K562 (cell line): ENCODE measurements at regions not wholly inside any gene's neighbourhood (a gene's known extent, or its start where the extent isn't known, plus 50 kb on each side); places are given as distances from the start of the nearest gene placed in this dataset.

ENCODE experiments used
- ZNF143 ChIP-seq: sonication (generic); formaldehyde crosslinking; IDR thresholded peaks from 2 replicates; pipeline ENCODE4 v1.9.0; 2022; ENCODE audit warnings: mild to moderate bottlenecking, missing genetic modification reagents
- TF ChIP-seq, protein P1 (sequence below): fragments of 450-650 bp; IDR thresholded peaks from 2 replicates; pipeline ENCODE4 v1.6.1; 2016; ENCODE audit warnings: mild to moderate bottlenecking, moderate library complexity

DNA sequence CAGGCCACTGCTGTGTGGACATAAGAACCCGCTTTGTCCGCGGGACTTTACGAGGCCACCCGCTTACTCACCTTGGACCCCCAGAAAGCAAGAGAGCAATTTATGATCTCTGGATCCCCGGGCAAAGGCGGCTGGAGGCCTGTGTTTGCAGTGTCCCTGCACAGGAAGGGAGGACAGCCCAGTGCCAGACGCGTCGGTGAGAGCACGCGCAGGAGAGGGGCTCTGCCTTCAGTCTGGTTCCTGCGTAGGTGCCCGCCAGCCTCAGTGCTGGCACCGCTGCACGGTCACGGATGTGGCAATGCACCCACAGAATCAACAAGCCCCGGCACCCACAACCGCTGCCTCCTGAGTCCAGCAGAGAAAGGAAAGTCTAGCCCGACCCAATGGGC, 248.4 kb downstream of the C16orf95 start (continued):
- TF ChIP-seq, protein P1, sequence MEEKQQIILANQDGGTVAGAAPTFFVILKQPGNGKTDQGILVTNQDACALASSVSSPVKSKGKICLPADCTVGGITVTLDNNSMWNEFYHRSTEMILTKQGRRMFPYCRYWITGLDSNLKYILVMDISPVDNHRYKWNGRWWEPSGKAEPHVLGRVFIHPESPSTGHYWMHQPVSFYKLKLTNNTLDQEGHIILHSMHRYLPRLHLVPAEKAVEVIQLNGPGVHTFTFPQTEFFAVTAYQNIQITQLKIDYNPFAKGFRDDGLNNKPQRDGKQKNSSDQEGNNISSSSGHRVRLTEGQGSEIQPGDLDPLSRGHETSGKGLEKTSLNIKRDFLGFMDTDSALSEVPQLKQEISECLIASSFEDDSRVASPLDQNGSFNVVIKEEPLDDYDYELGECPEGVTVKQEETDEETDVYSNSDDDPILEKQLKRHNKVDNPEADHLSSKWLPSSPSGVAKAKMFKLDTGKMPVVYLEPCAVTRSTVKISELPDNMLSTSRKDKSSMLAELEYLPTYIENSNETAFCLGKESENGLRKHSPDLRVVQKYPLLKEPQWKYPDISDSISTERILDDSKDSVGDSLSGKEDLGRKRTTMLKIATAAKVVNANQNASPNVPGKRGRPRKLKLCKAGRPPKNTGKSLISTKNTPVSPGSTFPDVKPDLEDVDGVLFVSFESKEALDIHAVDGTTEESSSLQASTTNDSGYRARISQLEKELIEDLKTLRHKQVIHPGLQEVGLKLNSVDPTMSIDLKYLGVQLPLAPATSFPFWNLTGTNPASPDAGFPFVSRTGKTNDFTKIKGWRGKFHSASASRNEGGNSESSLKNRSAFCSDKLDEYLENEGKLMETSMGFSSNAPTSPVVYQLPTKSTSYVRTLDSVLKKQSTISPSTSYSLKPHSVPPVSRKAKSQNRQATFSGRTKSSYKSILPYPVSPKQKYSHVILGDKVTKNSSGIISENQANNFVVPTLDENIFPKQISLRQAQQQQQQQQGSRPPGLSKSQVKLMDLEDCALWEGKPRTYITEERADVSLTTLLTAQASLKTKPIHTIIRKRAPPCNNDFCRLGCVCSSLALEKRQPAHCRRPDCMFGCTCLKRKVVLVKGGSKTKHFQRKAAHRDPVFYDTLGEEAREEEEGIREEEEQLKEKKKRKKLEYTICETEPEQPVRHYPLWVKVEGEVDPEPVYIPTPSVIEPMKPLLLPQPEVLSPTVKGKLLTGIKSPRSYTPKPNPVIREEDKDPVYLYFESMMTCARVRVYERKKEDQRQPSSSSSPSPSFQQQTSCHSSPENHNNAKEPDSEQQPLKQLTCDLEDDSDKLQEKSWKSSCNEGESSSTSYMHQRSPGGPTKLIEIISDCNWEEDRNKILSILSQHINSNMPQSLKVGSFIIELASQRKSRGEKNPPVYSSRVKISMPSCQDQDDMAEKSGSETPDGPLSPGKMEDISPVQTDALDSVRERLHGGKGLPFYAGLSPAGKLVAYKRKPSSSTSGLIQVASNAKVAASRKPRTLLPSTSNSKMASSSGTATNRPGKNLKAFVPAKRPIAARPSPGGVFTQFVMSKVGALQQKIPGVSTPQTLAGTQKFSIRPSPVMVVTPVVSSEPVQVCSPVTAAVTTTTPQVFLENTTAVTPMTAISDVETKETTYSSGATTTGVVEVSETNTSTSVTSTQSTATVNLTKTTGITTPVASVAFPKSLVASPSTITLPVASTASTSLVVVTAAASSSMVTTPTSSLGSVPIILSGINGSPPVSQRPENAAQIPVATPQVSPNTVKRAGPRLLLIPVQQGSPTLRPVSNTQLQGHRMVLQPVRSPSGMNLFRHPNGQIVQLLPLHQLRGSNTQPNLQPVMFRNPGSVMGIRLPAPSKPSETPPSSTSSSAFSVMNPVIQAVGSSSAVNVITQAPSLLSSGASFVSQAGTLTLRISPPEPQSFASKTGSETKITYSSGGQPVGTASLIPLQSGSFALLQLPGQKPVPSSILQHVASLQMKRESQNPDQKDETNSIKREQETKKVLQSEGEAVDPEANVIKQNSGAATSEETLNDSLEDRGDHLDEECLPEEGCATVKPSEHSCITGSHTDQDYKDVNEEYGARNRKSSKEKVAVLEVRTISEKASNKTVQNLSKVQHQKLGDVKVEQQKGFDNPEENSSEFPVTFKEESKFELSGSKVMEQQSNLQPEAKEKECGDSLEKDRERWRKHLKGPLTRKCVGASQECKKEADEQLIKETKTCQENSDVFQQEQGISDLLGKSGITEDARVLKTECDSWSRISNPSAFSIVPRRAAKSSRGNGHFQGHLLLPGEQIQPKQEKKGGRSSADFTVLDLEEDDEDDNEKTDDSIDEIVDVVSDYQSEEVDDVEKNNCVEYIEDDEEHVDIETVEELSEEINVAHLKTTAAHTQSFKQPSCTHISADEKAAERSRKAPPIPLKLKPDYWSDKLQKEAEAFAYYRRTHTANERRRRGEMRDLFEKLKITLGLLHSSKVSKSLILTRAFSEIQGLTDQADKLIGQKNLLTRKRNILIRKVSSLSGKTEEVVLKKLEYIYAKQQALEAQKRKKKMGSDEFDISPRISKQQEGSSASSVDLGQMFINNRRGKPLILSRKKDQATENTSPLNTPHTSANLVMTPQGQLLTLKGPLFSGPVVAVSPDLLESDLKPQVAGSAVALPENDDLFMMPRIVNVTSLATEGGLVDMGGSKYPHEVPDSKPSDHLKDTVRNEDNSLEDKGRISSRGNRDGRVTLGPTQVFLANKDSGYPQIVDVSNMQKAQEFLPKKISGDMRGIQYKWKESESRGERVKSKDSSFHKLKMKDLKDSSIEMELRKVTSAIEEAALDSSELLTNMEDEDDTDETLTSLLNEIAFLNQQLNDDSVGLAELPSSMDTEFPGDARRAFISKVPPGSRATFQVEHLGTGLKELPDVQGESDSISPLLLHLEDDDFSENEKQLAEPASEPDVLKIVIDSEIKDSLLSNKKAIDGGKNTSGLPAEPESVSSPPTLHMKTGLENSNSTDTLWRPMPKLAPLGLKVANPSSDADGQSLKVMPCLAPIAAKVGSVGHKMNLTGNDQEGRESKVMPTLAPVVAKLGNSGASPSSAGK, result no peak
- TF ChIP-seq ZNF143 (CRISPR knock-in tag), result no peak
